CD4-positive, alpha-beta T cell (primary cell): ENCODE measurements at regions not wholly inside any gene's neighbourhood (a gene's known extent, or its start where the extent isn't known, plus 50 kb on each side); places are given as distances from the start of the nearest gene placed in this dataset.

Experiments
- ATAC-seq: fragments of 200-7000 bp; cut with Tn5 transposase; one replicate; pipeline ENCODE4 v1.10.0; 2022; ENCODE audit warnings: mild to moderate bottlenecking; ENCODE audit not compliant: poor library complexity
- CTCF ChIA-PET: fragments of 350-600 bp; sonication (Branson Sonifier 250); formaldehyde crosslinking; loops from one replicate; lab custom pipeline; 2021; ENCODE audit warnings: antibody characterized with exemption, inconsistent platforms; lab: Charles Lee
- POLR2A ChIA-PET: fragments of 350-600 bp; sonication (Branson Sonifier 250); formaldehyde crosslinking; loops from one replicate; lab custom pipeline; 2021; ENCODE audit warnings: antibody characterized with exemption, inconsistent platforms; lab: Charles Lee
- DNase-seq, 14 experiments: peaks; one replicate each; pipeline ENCODE4 v3.0.0-alpha.2; 2013 to 2020; ENCODE audit warnings: mixed read lengths in 2 of 14
- H3K27ac ChIP-seq, 2 donors: one replicate each; pipeline versions ENCODE4 v1.5.1 to v1.7.0; 2013; ENCODE audit warnings: low read length in 2 of 2, low read depth in 1 of 2, mild to moderate bottlenecking in 1 of 2
- H3K27me3 ChIP-seq, 2 experiments: 1 replicate in 1 of 2; 2 replicates in 1 of 2; pipeline versions ENCODE4 v1.6.1 to v1.7.0; 2013; ENCODE audit warnings: low read length in 2 of 2, control low read depth in 1 of 2, mild to moderate bottlenecking in 1 of 2, moderate library complexity in 1 of 2; ENCODE audit not compliant: insufficient read depth in 2 of 2, control insufficient read depth in 1 of 2
- H3K36me3 ChIP-seq: one replicate; pipeline ENCODE4 v1.6.1; 2013; ENCODE audit warnings: low read length, control low read depth; ENCODE audit not compliant: insufficient read depth
- H3K4me1 ChIP-seq: one replicate; pipeline ENCODE4 v1.6.1; 2013; ENCODE audit warnings: low read length, control low read depth; ENCODE audit not compliant: insufficient read depth
- H3K4me3 ChIP-seq: one replicate; pipeline ENCODE4 v1.5.1; 2013; ENCODE audit warnings: mild to moderate bottlenecking, low read length, moderate library complexity
- H3K9me3 ChIP-seq, 2 experiments: 1 replicate in 1 of 2; 2 replicates in 1 of 2; pipeline versions ENCODE4 v1.6.1 to v1.7.0; 2013; ENCODE audit warnings: low read length in 2 of 2, mild to moderate bottlenecking in 2 of 2, control low read depth in 1 of 2, moderate library complexity in 1 of 2; ENCODE audit not compliant: control insufficient read depth in 1 of 2, insufficient read depth in 1 of 2
- H3K27ac Mint-ChIP-seq: one replicate; pipeline ENCODE4 v1.8.0; 2020; ENCODE audit warnings: mixed read lengths
- H3K27me3 Mint-ChIP-seq: one replicate; pipeline ENCODE4 v1.8.0; 2021; ENCODE audit warnings: mixed read lengths
- H3K36me3 Mint-ChIP-seq: one replicate; pipeline ENCODE4 v1.8.0; 2021; ENCODE audit warnings: low read depth, mixed read lengths
- H3K4me1 Mint-ChIP-seq: one replicate; pipeline ENCODE4 v1.8.0; 2021; ENCODE audit warnings: low read depth, mixed read lengths
- H3K4me3 Mint-ChIP-seq: one replicate; pipeline ENCODE4 v1.8.0; 2020; ENCODE audit warnings: mild to moderate bottlenecking, mixed read lengths
- H3K9me3 Mint-ChIP-seq: one replicate; pipeline ENCODE4 v1.8.0; 2020; ENCODE audit warnings: mixed read lengths
- intact Hi-C, 2 experiments: fragments of 100-400 bp; cut with DNase I in 1 of 2; cut with micrococcal nuclease in 1 of 2; formaldehyde crosslinking; loops; one replicate each; pipeline versions ENCODE4 v1.15.1 to v1.9.0; 2023 to 2025; cut with DNase I, micrococcal nuclease
- TF ChIP-seq, protein P1 (sequence below): fragments of 200-600 bp; IDR thresholded peaks from one replicate; pipeline ENCODE4 v1.8.0; 2022; ENCODE audit warnings: antibody characterized with exemption, mild to moderate bottlenecking

DNA sequence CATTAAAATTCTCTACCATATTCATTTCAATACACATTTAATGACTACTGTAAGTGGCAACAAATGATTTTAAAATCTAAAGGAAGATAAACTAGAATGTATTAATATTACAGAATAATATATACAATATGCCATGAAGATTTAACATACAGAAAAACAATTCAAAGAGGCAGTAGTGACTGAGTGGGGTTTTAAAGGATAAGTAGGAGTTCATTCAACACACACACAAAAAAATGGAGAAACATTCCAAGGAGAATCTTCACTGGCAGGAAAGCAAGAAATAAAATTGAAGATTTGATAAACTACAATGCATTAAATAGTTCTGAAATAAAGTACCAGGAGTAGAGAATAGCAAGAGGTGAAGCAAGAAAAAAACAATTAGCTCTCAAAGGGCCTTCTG, 215.1 kb downstream of the IBTK start:
- no peak overlapping the region for H3K27ac Mint-ChIP-seq

DNA sequence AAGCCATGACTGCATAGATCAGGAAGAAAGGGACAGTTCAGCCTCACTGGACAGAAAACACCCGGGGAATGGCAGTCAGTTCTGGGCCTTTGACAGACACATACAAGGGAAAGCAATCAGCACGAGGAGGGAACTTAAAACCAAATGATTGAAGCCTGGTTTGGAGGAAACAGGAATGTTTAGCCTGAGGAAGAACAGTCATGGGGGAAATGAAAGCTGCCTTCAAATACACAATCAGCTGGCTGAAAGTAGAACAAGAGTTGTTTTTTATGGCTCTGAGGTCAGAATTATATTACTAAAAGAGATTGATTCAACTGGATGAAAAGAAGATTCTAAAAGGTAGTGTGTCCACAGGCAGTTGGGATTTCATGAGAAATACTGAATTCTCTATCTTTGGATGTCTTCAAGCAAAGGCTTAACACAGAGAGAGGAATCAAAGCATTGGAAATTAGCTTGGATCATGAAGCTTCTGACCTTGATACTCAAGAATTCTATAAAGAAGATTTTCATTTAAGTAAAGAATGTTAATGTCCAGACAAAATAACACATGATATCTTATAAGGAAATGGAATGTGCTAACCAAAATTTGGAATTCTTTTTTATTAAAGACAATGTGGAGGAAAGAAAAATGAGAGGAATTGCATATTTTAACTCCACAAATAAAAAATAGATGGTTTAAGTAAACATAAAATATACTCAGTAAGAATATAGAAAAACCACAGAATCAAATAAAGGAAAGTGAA, 216.6 kb downstream of the IBTK start:
- TF ChIP-seq, protein P1, sequence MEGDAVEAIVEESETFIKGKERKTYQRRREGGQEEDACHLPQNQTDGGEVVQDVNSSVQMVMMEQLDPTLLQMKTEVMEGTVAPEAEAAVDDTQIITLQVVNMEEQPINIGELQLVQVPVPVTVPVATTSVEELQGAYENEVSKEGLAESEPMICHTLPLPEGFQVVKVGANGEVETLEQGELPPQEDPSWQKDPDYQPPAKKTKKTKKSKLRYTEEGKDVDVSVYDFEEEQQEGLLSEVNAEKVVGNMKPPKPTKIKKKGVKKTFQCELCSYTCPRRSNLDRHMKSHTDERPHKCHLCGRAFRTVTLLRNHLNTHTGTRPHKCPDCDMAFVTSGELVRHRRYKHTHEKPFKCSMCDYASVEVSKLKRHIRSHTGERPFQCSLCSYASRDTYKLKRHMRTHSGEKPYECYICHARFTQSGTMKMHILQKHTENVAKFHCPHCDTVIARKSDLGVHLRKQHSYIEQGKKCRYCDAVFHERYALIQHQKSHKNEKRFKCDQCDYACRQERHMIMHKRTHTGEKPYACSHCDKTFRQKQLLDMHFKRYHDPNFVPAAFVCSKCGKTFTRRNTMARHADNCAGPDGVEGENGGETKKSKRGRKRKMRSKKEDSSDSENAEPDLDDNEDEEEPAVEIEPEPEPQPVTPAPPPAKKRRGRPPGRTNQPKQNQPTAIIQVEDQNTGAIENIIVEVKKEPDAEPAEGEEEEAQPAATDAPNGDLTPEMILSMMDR, result no peak
- Mint-ChIP-seq H3K36me3 (no peaks in the 10 kb centered on the region), H3K27me3 (no peaks in the 10 kb centered on the region), H3K4me3 (no peak overlapping the region), H3K27ac (no peak overlapping the region), H3K4me1 (no peaks in the 10 kb centered on the region), H3K9me3 (no peaks in the 10 kb centered on the region)
- no peak overlapping the region for H3K27ac ChIP-seq
- H3K4me3 ChIP-seq, result no peak overlapping the region
- ATAC-seq (no peak), DNase-seq (no peak)
- no peaks in the 10 kb centered on the region for H3K36me3 ChIP-seq
- POLR2A ChIA-PET, result interaction anchor here (0.6 kb wide), 1 partner anchor 13 kb away, joined by 3 read pairs; no protein-coding TSS in a partner anchor
- CTCF ChIA-PET, result no interaction called here
- no peaks in the 10 kb centered on the region for H3K9me3 ChIP-seq
- H3K4me1 ChIP-seq, result no peaks in the 10 kb centered on the region
- intact Hi-C loops, result no loop called here
- no peaks in the 10 kb centered on the region for H3K27me3 ChIP-seq

More for the DNA sequence above, 215.1 kb downstream of the IBTK start:
- Histone ChIP-seq H3K36me3 (no peaks in the 10 kb centered on the region), H3K27me3 (no peaks in the 10 kb centered on the region), H3K9me3 (no peaks in the 10 kb centered on the region), H3K4me3 (no peak overlapping the region), H3K4me1 (no peaks in the 10 kb centered on the region), H3K27ac (no peak overlapping the region)
- Mint-ChIP-seq H3K9me3 (no peaks in the 10 kb centered on the region), H3K36me3 (no peaks in the 10 kb centered on the region), H3K27me3 (no peaks in the 10 kb centered on the region), H3K4me1 (no peaks in the 10 kb centered on the region), H3K4me3 (no peak overlapping the region)
- TF ChIP-seq, protein P1, result no peak
- ATAC-seq, result no peak
- intact Hi-C loops, result no loop called here
- no peak for DNase-seq
- ChIA-PET CTCF (no interaction called here), POLR2A (no interaction called here)

DNA sequence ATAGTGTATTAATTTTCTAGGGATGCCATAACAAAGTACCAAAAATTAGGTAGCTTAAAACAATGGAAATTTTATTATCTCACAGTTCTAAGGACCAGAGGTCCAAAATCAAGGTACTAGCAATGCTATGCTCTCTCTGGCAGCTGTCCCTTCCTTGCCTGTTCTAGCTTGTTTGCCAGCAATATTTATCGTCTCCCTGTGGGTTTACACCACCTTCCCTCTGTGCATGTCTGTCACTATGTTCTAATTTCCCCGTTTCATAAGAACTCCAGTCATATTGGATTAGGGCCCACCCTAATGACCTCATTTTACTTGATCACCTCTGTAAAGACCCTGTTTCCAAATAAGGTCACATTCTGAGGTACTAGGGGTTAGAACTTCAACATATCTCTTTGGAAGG, 217.2 kb downstream of the IBTK start:
- ChIA-PET CTCF (no interaction called here), POLR2A (no interaction called here)

More for the DNA sequence above, 217.2 kb downstream of the IBTK start:
- TF ChIP-seq, protein P1, result no peak
- Mint-ChIP-seq H3K36me3 (no peaks in the 10 kb centered on the region), H3K9me3 (no peaks in the 10 kb centered on the region), H3K27ac (no peak overlapping the region), H3K4me3 (no peak overlapping the region), H3K4me1 (no peaks in the 10 kb centered on the region), H3K27me3 (no peaks in the 10 kb centered on the region)
- H3K36me3 ChIP-seq, result no peaks in the 10 kb centered on the region
- no peak for ATAC-seq
- no peak overlapping the region for H3K4me3 ChIP-seq
- H3K27ac ChIP-seq, result no peak overlapping the region
- no peaks in the 10 kb centered on the region for H3K27me3 ChIP-seq
- no peaks in the 10 kb centered on the region for H3K4me1 ChIP-seq
- intact Hi-C loops, result no loop called here
- no peaks in the 10 kb centered on the region for H3K9me3 ChIP-seq
- DNase-seq, result no peak
